Astrocyte (in vitro differentiated cells and primary cell): ENCODE measurements at regions not wholly inside any gene's neighbourhood (a gene's known extent, or its start where the extent isn't known, plus 50 kb on each side); places are given as distances from the start of the nearest gene placed in this dataset.
"Not testable (repeated sequence)": the region's sequence is repeated elsewhere in the genome, so short reads cannot be mapped to it uniquely, and the experiment has no call there.

Experiments
- EZH2 ChIP-seq: IDR thresholded peaks from 2 replicates; pipeline ENCODE4 v1.6.1; 2012; ENCODE audit warnings: mild to moderate bottlenecking, low read length, inconsistent platforms; ENCODE audit not compliant: insufficient read depth
- TF ChIP-seq, protein P1 (sequence below): IDR thresholded peaks from 2 replicates; pipeline ENCODE4 v1.5.1; 2011; ENCODE audit warnings: low read depth, mild to moderate bottlenecking, inconsistent platforms, low read length, moderate library complexity; ENCODE audit not compliant: insufficient read depth

DNA sequence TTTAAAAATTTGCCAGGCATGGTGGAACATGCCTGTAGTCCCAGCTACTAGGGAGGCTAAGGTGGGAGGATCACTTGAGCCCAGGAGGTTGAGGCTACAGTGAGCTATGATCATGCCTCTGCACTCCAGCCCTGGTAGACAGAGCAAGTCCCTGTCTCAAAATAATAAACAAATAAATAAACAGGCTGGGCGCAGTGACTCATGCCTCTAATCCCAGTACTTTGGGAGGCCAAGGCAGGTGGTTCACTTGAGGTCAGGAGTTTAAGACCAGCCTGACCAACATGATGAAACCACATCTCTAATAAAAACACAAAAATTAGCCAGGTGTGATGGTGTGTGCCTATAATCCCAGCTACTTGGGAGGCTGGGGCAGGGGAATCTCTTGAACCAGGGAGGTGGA, 183.0 kb downstream of the SKIDA1 start:
- TF ChIP-seq, protein P1, sequence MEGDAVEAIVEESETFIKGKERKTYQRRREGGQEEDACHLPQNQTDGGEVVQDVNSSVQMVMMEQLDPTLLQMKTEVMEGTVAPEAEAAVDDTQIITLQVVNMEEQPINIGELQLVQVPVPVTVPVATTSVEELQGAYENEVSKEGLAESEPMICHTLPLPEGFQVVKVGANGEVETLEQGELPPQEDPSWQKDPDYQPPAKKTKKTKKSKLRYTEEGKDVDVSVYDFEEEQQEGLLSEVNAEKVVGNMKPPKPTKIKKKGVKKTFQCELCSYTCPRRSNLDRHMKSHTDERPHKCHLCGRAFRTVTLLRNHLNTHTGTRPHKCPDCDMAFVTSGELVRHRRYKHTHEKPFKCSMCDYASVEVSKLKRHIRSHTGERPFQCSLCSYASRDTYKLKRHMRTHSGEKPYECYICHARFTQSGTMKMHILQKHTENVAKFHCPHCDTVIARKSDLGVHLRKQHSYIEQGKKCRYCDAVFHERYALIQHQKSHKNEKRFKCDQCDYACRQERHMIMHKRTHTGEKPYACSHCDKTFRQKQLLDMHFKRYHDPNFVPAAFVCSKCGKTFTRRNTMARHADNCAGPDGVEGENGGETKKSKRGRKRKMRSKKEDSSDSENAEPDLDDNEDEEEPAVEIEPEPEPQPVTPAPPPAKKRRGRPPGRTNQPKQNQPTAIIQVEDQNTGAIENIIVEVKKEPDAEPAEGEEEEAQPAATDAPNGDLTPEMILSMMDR: not testable (repeated sequence)
- not testable (repeated sequence) for TF ChIP-seq EZH2
